Smooth muscle cell (in vitro differentiated cells): ENCODE measurements at regions not wholly inside any gene's neighbourhood (a gene's known extent, or its start where the extent isn't known, plus 50 kb on each side); places are given as distances from the start of the nearest gene placed in this dataset.

Experiments
- DNase-seq: peaks from one replicate; lab custom pipeline; 2025; ENCODE audit not compliant: unreplicated experiment; lab: John Stamatoyannopoulos, UW
- H2AFZ ChIP-seq: fragments of 200-600 bp; sonication (generic); 2 replicates; pipeline ENCODE4 v1.6.0; 2016; ENCODE audit warnings: antibody characterized with exemption, low read depth, mild to moderate bottlenecking
- H3F3A ChIP-seq: fragments of 200-600 bp; sonication (generic); 2 replicates; pipeline ENCODE4 v1.6.0; 2017; ENCODE audit warnings: antibody characterized with exemption, low read depth
- H3K27ac ChIP-seq: fragments of 200-600 bp; sonication (generic); 2 replicates; pipeline ENCODE4 v1.5.1; 2016; ENCODE audit warnings: low read depth, mild to moderate bottlenecking
- H3K27me3 ChIP-seq: fragments of 200-600 bp; sonication (generic); 2 replicates; pipeline ENCODE4 v1.6.1; 2016; ENCODE audit warnings: low read depth, mild to moderate bottlenecking
- H3K36me3 ChIP-seq: fragments of 200-600 bp; sonication (generic); 2 replicates; pipeline ENCODE4 v1.5.1; 2016; ENCODE audit warnings: low read depth
- H3K4me1 ChIP-seq: fragments of 200-600 bp; sonication (generic); 2 replicates; pipeline ENCODE4 v1.5.1; 2016; ENCODE audit warnings: low read depth
- H3K4me2 ChIP-seq: fragments of 200-600 bp; sonication (generic); 2 replicates; pipeline ENCODE4 v1.6.0; 2016; ENCODE audit warnings: mild to moderate bottlenecking
- H3K4me3 ChIP-seq: fragments of 200-600 bp; sonication (generic); 2 replicates; pipeline ENCODE4 v1.5.1; 2016; ENCODE audit warnings: mild to moderate bottlenecking
- H3K79me2 ChIP-seq: fragments of 200-600 bp; sonication (generic); 2 replicates; pipeline ENCODE4 v1.6.0; 2016; ENCODE audit warnings: low read depth, mild to moderate bottlenecking
- H3K9ac ChIP-seq: fragments of 200-600 bp; sonication (generic); 2 replicates; pipeline ENCODE4 v1.6.0; 2016; ENCODE audit warnings: low read depth
- H3K9me3 ChIP-seq: fragments of 200-600 bp; sonication (generic); replicated peaks from 2 replicates; pipeline ENCODE4 v1.5.1; 2016; ENCODE audit warnings: low read depth
- H4K20me1 ChIP-seq: fragments of 200-600 bp; sonication (generic); 2 replicates; pipeline ENCODE4 v1.6.0; 2016; ENCODE audit warnings: low read depth
- WGBS: methylation state at CpG from one replicate; pipeline ENCODE4 v1.1.7; 2016; ENCODE audit warnings: low lambda C conversion rate; 5-methylcytosine and 5-hydroxymethylcytosine counted together
- TF ChIP-seq, protein P1 (sequence below): fragments of 200-600 bp; sonication (generic); IDR thresholded peaks from 2 replicates; pipeline ENCODE4 v1.5.1; 2017; ENCODE audit warnings: borderline replicate concordance, mild to moderate bottlenecking, antibody characterized with exemption; ENCODE audit not compliant: insufficient read depth, poor library complexity, severe bottlenecking

DNA sequence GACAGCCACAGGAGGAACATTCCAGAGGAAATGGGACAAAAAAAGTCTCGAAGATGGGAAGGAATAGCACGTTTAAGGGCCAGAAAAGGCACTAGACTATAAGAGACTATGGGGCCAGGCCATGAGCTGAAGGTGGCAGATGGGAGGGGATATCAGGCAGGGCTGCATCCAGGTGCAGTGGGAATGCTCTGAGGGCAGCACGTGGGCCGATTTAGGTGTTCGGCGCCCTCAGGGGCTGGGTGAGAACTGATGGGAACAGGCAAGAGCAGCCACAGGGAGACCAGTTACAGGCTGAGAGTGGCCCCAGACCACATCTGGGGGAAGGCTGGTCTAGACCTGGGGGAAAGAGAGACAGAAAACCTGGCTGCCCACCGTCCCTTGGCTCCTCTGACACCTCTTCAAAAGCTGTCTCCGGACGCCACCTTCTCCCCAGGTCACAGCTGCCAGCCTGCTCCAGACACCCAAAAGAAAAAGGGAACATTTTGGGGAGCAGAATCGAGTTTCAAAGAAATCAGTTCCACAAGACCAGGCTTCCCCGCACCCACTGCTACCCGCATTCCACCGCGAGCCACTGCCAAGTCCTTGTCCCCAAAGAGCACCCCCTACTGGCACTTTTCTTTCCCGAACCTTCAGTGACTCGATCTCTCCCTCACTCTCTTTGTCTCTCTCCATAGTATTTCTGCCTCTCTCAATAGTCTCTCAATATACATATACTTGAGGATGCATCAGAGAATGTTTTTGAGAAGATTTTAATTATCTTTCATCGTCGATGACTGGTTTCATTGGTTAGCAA, 190.1 kb upstream of the AGAP1 start:
- Histone ChIP-seq H3K4me1 (no peaks in the 10 kb centered on the region), H3K4me3 (no peak overlapping the region), H3K27me3 (no peaks in the 10 kb centered on the region), H3F3A (no peaks in the 10 kb centered on the region), H3K27ac (no peak overlapping the region), H3K4me2 (no peak overlapping the region), H2AFZ (no peak overlapping the region), H3K79me2 (no peaks in the 10 kb centered on the region), H3K9ac (no peak overlapping the region), H4K20me1 (no peaks in the 10 kb centered on the region), H3K9me3 (no peaks in the 10 kb centered on the region), H3K36me3 (no peaks in the 10 kb centered on the region)
- WGBS = 84% methylated on average over 18 of the region's 18 CpGs
- no peak for DNase-seq
- TF ChIP-seq, protein P1, sequence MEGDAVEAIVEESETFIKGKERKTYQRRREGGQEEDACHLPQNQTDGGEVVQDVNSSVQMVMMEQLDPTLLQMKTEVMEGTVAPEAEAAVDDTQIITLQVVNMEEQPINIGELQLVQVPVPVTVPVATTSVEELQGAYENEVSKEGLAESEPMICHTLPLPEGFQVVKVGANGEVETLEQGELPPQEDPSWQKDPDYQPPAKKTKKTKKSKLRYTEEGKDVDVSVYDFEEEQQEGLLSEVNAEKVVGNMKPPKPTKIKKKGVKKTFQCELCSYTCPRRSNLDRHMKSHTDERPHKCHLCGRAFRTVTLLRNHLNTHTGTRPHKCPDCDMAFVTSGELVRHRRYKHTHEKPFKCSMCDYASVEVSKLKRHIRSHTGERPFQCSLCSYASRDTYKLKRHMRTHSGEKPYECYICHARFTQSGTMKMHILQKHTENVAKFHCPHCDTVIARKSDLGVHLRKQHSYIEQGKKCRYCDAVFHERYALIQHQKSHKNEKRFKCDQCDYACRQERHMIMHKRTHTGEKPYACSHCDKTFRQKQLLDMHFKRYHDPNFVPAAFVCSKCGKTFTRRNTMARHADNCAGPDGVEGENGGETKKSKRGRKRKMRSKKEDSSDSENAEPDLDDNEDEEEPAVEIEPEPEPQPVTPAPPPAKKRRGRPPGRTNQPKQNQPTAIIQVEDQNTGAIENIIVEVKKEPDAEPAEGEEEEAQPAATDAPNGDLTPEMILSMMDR = no peak

DNA sequence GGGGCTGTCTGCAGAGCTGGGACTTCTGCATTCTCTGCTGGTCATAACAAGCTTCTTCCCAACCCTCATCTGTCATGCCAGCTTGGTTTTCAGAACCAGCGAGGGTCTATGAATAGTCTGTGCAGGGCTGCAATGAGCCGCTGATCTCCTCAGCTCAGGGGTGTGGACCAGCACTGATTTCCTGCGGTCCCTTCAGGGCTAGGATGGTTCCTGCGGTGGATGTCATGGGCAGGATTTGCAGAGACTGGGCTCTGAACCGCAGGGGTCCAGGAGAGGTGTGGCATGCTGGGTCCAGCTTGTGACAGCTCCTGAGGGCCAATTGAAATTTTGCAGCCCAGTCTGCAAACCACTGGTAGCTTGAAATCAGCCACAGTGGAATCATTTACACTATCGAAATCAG, 188.2 kb upstream of the AGAP1 start:
- 93% methylated on average over 6 of the region's 6 CpGs for WGBS
- H3K4me1 ChIP-seq = no peaks in the 10 kb centered on the region
- no peaks in the 10 kb centered on the region for H3K36me3 ChIP-seq
- TF ChIP-seq, protein P1 = no peak
- no peaks in the 10 kb centered on the region for H4K20me1 ChIP-seq
- H2AFZ ChIP-seq = no peak overlapping the region
- no peak overlapping the region for H3K4me2 ChIP-seq
- H3K4me3 ChIP-seq = no peak overlapping the region
- no peak for DNase-seq
- H3K27me3 ChIP-seq = no peaks in the 10 kb centered on the region
- no peak overlapping the region for H3K27ac ChIP-seq
- H3F3A ChIP-seq = no peaks in the 10 kb centered on the region
- H3K9ac ChIP-seq = no peak overlapping the region
- H3K9me3 ChIP-seq = no peaks in the 10 kb centered on the region
- H3K79me2 ChIP-seq = no peaks in the 10 kb centered on the region

DNA sequence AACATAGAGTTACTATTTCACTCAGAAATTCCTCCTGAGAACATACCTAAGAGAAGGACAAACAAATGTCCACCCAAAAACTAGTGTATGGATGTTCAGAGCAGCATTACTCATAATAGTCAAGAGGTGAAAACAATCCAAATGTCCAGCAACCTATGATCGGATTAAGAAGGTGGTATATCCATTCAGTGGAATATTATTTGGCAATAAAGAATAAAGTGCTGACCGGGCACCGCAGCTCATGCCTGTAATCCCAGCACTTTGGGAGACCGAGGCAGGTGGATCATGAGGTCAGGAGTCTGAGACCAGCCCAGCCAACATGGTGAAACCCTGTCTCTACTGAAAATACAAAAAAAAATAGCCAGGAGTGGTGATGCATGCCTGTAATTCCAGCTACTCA, 182.8 kb upstream of the AGAP1 start:
- no peaks in the 10 kb centered on the region for H3F3A ChIP-seq
- WGBS = 94% methylated on average over 4 of the region's 4 CpGs
- no peaks in the 10 kb centered on the region for H3K4me1 ChIP-seq
- H3K4me3 ChIP-seq = no peak overlapping the region
- H3K27me3 ChIP-seq = no peaks in the 10 kb centered on the region
- TF ChIP-seq, protein P1 = no peak
- no peak for DNase-seq
- no peaks in the 10 kb centered on the region for H3K9me3 ChIP-seq
- no peaks in the 10 kb centered on the region for H3K36me3 ChIP-seq
- H3K9ac ChIP-seq = no peak overlapping the region
- H3K4me2 ChIP-seq = no peak overlapping the region
- no peaks in the 10 kb centered on the region for H4K20me1 ChIP-seq
- H2AFZ ChIP-seq = no peak overlapping the region
- H3K79me2 ChIP-seq = no peaks in the 10 kb centered on the region
- H3K27ac ChIP-seq = no peak overlapping the region

DNA sequence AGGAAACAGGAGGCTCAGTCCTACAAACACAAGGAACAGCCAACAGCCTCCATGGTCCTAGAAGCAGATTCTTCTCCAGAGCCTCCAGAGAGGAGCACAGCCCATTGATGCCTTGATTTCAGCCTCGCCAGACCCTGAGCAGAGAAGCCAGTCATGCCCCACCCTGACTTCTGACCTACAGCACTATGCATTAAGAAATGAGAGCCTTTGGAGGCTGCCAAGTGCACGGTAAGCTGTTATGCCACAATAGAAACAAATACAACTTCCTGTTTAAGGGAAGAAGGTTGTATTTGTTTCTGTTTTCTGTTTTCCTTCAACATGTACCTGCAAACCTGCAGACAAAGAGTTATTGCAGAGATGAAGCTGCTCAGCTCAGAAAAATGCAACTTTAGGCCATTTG, 181.3 kb upstream of the AGAP1 start:
- no peaks in the 10 kb centered on the region for H3F3A ChIP-seq
- no peaks in the 10 kb centered on the region for H3K27me3 ChIP-seq
- H3K4me3 ChIP-seq = no peak overlapping the region
- H3K27ac ChIP-seq = no peak overlapping the region
- no peaks in the 10 kb centered on the region for H4K20me1 ChIP-seq
- H2AFZ ChIP-seq = no peak overlapping the region
- WGBS = 87% methylated on average over 2 of the region's 2 CpGs
- no peaks in the 10 kb centered on the region for H3K4me1 ChIP-seq
- H3K4me2 ChIP-seq = no peak overlapping the region
- TF ChIP-seq, protein P1 = no peak
- no peak overlapping the region for H3K9ac ChIP-seq
- H3K79me2 ChIP-seq = no peaks in the 10 kb centered on the region
- no peaks in the 10 kb centered on the region for H3K36me3 ChIP-seq
- H3K9me3 ChIP-seq = no peaks in the 10 kb centered on the region
- DNase-seq = no peak
